Globus pallidus (tissue), 1 donor: ENCODE measurements at regions not wholly inside any gene's neighbourhood (a gene's known extent, or its start where the extent isn't known, plus 50 kb on each side); places are given as distances from the start of the nearest gene placed in this dataset.

Experiments used
- DNase-seq: peaks from one replicate; pipeline ENCODE4 v3.0.0-alpha.2; 2015; ENCODE audit warnings: low spot score

DNA sequence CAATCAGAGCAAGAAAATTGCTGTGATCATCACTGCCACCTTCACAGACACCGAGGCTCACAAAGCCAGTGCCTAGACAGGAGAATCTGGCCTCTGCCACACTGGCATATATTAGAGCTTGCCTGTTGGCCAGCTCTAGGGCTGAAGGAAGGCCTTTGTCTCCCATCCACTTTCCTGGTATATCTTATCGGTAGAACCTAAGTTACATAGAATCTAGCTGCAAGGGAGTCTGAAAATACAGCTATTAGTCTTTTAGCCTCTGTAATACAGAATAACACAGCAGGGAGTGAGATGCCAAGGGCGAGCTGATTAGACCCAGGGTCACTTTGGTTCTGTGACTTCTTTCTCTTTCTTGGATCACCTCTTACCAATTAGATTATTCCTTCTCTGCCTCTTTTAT, 154.9 kb upstream of the KL start:
- DNase-seq = no peak

DNA sequence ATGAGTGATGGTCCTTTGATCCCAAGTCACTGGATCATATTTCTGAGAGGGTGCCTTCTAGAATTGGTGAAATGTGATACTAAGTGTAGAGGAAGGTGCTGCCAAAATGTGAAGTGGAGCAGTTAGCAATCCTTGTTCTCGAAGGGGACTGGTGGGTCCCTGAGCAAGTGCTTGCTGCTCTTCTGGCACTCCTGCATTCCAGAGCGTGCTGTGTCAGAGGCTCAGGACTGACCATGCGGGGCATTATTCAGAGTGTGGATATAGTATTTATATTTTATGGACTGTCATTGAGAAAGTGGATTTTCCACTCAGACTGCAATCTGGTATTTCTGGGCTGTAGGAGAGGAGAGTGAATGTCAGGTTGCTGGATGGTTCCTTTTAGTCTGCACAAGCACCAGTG, 152.6 kb upstream of the KL start:
- no peak for DNase-seq

- DNase-seq = no peak
Measured at GRCh38 chr13:32866921-32867320, 149.3 kb upstream of the KL start.

DNA sequence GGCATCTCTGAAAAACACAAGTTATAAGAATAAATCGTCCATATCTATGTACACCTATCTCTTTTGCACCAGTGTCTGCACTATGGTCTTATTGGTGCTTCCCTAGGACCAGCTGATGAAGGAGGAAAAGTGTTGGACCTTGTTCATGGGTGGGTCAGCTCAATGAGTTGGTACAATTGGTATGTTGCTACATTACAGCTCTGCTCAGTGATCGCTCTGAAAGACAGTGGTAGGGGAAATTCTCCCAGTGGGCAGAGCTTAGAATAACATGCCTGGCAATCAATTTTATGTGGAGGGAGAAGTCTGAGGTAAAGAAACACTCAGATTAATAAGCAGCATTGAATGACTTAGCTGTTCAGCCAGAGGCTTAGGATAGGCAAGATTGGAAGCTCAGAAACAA, 138.7 kb upstream of the KL start:
- DNase-seq = no peak

GRCh38 chr13:32878163-32878562, 138.1 kb upstream of the KL start:
- DNase-seq = no peak

DNA sequence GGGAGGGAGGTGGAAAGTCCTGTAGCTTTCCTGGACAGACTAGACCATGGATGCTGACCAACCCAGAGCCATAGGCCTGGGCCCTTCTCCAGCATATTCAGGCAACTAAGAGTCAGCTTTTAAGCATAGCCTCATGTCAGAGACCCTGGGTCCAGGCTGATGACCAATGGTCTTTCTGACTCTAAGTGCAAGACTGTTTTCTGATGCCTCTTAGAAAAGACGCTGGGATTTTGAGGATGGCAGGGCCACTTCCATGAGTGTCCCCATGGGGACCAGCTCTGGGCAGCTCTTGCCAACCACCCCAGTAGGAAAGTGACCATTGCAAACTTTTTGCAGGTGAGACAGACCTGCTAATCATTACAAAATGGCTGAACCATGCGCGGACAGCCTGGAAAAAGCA, 135.6 kb upstream of the KL start:
- no peak for DNase-seq

DNA sequence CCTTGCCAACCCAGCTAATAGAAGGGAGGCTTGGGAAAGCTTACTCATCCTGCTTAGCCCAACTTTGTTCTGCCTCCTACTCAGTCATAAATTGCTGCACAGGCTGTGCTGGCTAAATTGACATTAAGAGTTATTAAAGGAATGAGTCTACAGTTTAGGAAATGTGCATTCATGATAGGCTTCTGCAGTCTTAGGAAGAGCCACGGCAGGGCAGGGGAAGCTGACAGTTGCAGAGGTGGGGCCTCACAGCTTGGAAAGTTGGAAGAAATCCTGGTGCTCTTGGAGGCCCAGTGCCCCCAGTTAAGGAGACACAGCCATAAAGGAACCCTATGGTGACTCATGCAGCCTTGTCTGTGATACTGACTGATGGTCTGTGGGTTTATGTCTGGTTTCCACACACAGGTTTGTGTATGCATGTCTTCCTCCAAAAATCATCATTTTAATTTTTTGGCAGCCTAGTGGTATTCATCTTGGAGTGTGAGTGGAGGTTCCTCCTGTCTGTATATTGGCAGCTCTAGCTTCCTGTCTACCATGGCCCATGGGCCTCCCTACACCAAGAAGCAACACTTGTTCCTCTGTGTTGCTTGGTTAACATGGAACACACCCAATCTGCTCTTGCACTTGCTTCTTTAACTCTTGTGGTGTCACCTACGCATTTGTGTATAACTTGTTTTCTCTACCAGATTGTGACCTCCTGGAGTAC, 135.0 kb upstream of the KL start:
- DNase-seq = no peak

DNA sequence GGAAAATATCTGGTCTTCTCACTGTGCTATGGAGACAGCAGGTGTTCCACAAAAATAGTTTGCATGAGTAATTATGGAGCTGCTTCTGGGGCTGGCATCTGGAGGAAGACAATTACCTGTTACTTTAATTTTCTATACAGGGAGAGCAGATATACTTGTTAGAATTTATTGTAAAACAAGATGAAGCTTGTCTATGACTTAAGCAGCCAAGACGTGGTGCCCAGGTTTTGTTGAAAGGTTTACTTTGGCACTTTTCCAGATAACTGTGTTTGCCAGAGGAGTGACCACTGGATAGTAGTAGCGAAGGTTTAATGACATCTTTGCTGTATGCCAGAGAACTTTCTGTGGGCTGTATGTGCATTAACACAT, 134.5 kb upstream of the KL start:
- DNase-seq = no peak

DNA sequence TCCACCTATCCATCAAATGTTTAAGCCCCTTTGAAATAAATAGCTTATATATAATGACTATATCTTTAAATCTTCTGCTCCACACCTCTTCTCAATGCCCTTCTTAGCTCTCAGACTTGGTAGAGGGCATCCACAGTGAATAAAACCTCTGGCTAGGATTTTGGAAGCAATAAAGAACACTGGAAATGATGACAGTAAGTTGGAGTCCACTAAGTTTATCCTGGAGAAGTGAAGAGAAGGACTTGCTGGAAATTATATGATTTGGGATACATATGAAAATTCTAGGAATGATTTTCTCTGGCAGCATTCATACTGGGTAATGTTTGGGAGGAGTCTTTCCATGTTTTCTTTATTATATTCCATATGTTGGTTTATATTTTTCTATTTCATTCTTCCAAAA, 133.5 kb upstream of the KL start:
- DNase-seq = no peak

DNA sequence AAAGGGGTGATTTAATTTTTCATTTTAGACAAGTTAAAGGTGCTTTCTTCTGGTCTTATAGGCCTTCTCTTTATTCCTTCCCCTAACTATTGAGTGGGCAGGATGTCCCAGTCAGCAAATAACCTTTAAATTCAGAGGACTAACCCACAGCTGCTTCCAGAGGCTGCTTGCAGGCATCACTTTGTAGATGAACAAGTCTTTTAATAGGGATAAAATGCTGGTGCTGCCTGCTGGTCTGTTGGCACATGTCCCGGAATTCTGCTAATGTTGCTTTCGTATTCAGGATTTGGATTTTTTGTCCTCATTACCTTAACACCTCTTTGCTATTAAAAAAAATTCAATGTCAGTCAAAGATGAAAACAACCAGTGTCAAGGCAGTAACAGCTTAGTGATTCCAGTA, 132.7 kb upstream of the KL start:
- DNase-seq = no peak

DNA sequence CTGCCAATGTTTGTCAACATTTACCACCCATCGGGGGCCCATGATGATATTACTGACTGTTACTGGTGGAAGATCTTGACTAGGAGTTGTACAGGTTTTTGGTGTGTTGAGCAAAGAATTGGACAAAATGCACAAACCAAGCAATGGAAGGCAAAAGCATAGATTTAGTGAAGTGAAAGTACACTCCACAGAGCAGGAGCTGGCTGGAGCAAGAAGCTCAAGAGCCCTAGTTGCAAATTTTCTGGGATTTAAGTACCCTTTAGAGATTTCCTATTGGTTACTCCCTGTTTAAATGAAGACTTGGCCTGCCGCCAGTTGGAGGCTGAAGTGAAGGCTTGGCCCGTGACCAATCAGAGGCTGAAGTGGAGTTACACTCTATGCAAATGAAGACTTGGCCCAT, 128.6 kb upstream of the KL start:
- no peak for DNase-seq

DNA sequence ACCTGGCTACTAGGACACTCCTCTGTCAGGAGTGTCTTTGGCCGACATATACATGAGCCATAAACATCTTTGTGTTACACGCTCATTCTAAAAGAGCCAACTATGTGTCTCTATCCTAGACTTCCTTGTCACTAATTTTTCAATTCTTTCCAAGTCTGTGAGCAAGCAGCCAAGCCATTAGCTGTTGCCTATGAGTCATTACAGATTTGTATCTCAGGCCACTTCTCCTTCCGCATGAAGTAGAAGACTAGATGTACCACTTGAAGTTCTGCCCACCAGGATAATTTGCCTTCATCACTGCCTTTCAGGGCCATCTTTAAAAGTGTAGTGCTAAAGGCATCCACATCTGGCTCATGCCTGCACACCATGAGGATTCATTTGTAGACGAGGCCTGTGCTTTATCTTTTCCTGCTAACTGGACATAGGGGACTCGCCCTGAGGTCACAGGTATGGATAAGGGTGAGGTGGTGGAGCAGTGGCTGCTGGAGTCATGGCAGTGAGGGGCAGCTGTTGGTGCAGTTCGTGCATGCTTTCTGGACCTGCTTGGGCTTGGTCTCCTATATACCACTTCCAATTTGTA, 126.1 kb upstream of the KL start:
- DNase-seq = no peak

GRCh38 chr13:32893176-32893575, 123.0 kb upstream of the KL start:
- DNase-seq = no peak

DNA sequence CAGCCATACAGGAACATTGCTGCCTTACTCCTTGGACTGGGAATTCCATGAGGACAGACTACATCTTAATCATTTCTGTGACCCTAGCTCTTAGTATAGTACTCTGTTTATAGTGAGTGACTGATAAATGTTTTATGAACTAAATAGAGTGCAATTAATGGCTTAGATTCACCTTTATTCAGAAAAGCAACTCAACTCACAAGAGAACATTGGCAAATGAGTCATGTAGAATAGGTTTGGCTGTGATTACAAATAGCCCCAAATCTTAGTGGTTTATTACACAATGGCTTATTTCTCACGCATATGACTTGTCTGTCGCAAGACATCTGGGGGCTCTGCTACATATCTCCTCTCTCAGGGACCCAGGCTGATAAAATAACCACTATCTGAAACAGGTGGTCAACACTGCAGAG, 121.6 kb upstream of the KL start:
- DNase-seq = no peak

DNA sequence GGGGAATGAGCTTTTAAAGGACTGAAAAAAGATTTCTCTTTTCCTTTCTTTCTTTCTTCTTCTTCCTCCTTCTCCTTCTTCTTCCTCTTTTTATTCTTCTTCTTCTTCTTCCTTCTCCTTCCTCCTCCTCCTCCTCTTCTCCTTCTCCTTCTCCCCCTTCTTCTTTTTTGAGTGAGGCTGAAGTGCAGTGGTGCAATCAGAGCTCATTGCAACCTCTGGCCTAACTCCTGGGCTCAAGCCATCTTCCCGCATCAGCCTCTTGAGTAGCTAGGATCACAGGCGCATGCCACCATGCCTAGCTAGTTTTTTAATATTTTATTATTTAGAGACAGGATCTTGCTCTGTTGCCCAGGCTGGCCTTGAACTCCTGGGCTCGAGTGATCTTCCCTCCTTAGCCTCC, 120.9 kb upstream of the KL start:
- no peak for DNase-seq

- DNase-seq = no peak
Measured at GRCh38 chr13:32897296-32897695, 118.9 kb upstream of the KL start.

- DNase-seq = no peak
Measured at GRCh38 chr13:32902029-32902780, 114.0 kb upstream of the KL start.

- peak; percentile 31 for DNase-seq
Measured at GRCh38 chr13:32902874-32903273, 113.3 kb upstream of the KL start.

DNA sequence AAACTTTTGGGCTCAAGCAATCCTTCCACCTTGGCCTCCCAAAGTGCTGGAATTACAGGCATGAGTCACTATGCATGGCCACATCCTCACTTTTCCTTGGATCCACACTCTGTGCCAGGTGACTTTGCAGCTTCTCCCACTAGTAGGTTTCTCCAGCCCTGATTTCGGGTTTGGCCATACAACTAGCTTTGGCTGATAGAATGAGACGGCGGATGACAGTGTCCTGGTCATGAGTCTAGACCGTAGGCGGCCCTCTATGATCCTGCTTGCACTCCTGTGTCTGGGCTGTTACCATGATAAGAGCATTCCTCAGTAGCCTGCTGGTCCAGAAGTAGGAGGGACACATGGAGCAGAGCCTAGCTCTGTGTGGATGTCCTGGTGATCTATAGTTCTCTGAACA, 112.5 kb upstream of the KL start:
- no peak for DNase-seq

- DNase-seq = no peak
Measured at GRCh38 chr13:32904266-32904665, 112.0 kb upstream of the KL start.

- DNase-seq = no peak
Measured at GRCh38 chr13:32905063-32905863, 111.0 kb upstream of the KL start.

GRCh38 chr13:32905864-32906180, 110.4 kb upstream of the KL start:
- DNase-seq = peak; percentile 33

DNA sequence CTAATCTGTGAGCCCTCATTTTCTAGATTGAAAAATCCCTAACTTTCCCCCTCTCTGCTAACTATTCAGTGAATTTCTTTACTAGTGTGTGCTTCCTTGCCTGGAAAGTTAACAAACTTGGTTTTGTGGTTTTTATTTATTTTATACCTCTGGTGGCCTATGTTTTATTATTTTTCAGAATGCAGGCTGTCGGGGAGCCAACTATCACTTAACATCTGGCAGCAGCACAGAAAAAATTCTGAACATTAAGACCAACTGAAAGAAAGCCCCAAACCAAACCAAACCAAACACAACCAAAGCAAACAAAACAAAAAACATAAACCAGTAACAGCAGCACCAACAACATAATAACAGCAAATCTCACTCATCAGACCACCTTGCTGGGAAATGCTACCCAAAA, 109.0 kb upstream of the KL start:
- no peak for DNase-seq
